H9 (cell line): ENCODE measurements at regions not wholly inside any gene's neighbourhood (a gene's known extent, or its start where the extent isn't known, plus 50 kb on each side); places are given as distances from the start of the nearest gene placed in this dataset.

Source experiments
- DNase-seq: peaks from one replicate; pipeline ENCODE4 v3.0.0-alpha.2; 2017
- H2AFZ ChIP-seq: one replicate; pipeline ENCODE4 v1.6.1; 2013; ENCODE audit warnings: mild to moderate bottlenecking, low read length, control low read depth, moderate library complexity
- H2AK5ac ChIP-seq: 2 replicates; pipeline ENCODE4 v1.6.1; 2013; ENCODE audit warnings: low read length, control low read depth, mixed read lengths; ENCODE audit not compliant: insufficient read length
- H2BK120ac ChIP-seq: one replicate; pipeline ENCODE4 v1.6.1; 2013; ENCODE audit warnings: low read depth, mild to moderate bottlenecking, low read length, control low read depth, inconsistent platforms; ENCODE audit not compliant: poor library complexity, severe bottlenecking
- H2BK12ac ChIP-seq: 2 replicates; pipeline ENCODE4 v1.6.1; 2013; ENCODE audit warnings: low read length, control low read depth, mixed read lengths, low read depth; ENCODE audit not compliant: insufficient read length
- H2BK15ac ChIP-seq: 2 replicates; pipeline ENCODE4 v1.6.1; 2013; ENCODE audit warnings: low read depth, low read length, control low read depth
- H2BK20ac ChIP-seq: one replicate; pipeline ENCODE4 v1.6.1; 2013; ENCODE audit warnings: low read depth, mild to moderate bottlenecking, low read length, control low read depth, inconsistent platforms; ENCODE audit not compliant: poor library complexity, severe bottlenecking
- H2BK5ac ChIP-seq: 2 replicates; pipeline ENCODE4 v1.6.1; 2013; ENCODE audit warnings: low read length, control low read depth, mixed read lengths; ENCODE audit not compliant: insufficient read length
- H3K14ac ChIP-seq: 2 replicates; pipeline ENCODE4 v1.6.1; 2013; ENCODE audit warnings: low read length, control low read depth; ENCODE audit not compliant: insufficient read depth
- H3K18ac ChIP-seq: 2 replicates; pipeline ENCODE4 v1.6.1; 2013; ENCODE audit warnings: low read depth, mild to moderate bottlenecking, mixed read lengths, low read length, control low read depth; ENCODE audit not compliant: insufficient read length
- H3K23ac ChIP-seq: 2 replicates; pipeline ENCODE4 v1.6.1; 2013; ENCODE audit warnings: low read length, control low read depth, mixed read lengths, low read depth; ENCODE audit not compliant: insufficient read length
- H3K23me2 ChIP-seq: 2 replicates; pipeline ENCODE4 v1.6.1; 2013; ENCODE audit warnings: low read depth, mild to moderate bottlenecking, mixed read lengths, low read length, control low read depth; ENCODE audit not compliant: insufficient read length, poor library complexity, severe bottlenecking
- H3K27ac ChIP-seq: 2 replicates; pipeline ENCODE4 v1.5.1; 2013; ENCODE audit warnings: low read length, control low read depth, mixed read lengths, low read depth; ENCODE audit not compliant: insufficient read length
- H3K27me3 ChIP-seq: 2 replicates; pipeline ENCODE4 v1.6.1; 2013; ENCODE audit warnings: low read length, control low read depth, inconsistent platforms; ENCODE audit not compliant: insufficient read depth
- H3K4ac ChIP-seq: 2 replicates; pipeline ENCODE4 v1.6.1; 2013; ENCODE audit warnings: low read depth, mild to moderate bottlenecking, control low read depth, inconsistent platforms, low read length, moderate library complexity
- H3K4me1 ChIP-seq: 2 replicates; pipeline ENCODE4 v1.6.1; 2013; ENCODE audit warnings: low read length, control low read depth, inconsistent platforms; ENCODE audit not compliant: insufficient read depth
- H3K4me2 ChIP-seq: 2 replicates; pipeline ENCODE4 v1.6.1; 2013; ENCODE audit warnings: low read length, control low read depth, mixed read lengths; ENCODE audit not compliant: insufficient read length, insufficient read depth
- H3K56ac ChIP-seq: 2 replicates; pipeline ENCODE4 v1.6.1; 2013; ENCODE audit warnings: low read depth, mild to moderate bottlenecking, mixed read lengths, low read length, control low read depth; ENCODE audit not compliant: insufficient read length
- H3K79me1 ChIP-seq: 2 replicates; pipeline ENCODE4 v1.6.1; 2013; ENCODE audit warnings: low read depth, mild to moderate bottlenecking, moderate library complexity, low read length, control low read depth, inconsistent platforms; ENCODE audit not compliant: insufficient read depth, poor library complexity, severe bottlenecking
- H3K79me2 ChIP-seq: 2 replicates; pipeline ENCODE4 v1.6.1; 2013; ENCODE audit warnings: low read length, control low read depth, inconsistent platforms; ENCODE audit not compliant: insufficient read depth
- H3K9ac ChIP-seq: 2 replicates; pipeline ENCODE4 v1.6.1; 2013; ENCODE audit warnings: low read length, control low read depth, mixed read lengths; ENCODE audit not compliant: insufficient read length; ENCODE audit errors: extremely low read depth
- H3K9me3 ChIP-seq: one replicate; pipeline ENCODE4 v1.6.1; 2013; ENCODE audit warnings: low read depth, low read length, inconsistent platforms; ENCODE audit not compliant: control insufficient read depth
- H3T11ph ChIP-seq: one replicate; pipeline ENCODE4 v1.6.1; 2013; ENCODE audit warnings: mild to moderate bottlenecking, low read length, control low read depth, inconsistent platforms
- H4K20me1 ChIP-seq: one replicate; pipeline ENCODE4 v1.6.1; 2013; ENCODE audit not compliant: control insufficient read depth, insufficient read length, insufficient read depth
- H4K5ac ChIP-seq: 2 replicates; pipeline ENCODE4 v1.6.1; 2013; ENCODE audit warnings: low read depth, mild to moderate bottlenecking, mixed read lengths, low read length, control low read depth; ENCODE audit not compliant: insufficient read length
- H4K8ac ChIP-seq: replicated peaks from 2 replicates; pipeline ENCODE4 v1.6.1; 2013; ENCODE audit warnings: low read length, control low read depth, mixed read lengths, low read depth; ENCODE audit not compliant: insufficient read length
- H4K91ac ChIP-seq: 2 replicates; pipeline ENCODE4 v1.6.1; 2013; ENCODE audit warnings: low read depth, mild to moderate bottlenecking, moderate library complexity, mixed read lengths, low read length, control low read depth; ENCODE audit not compliant: insufficient read length
- H3K27ac Mint-ChIP-seq, 3 experiments: 2 replicates in 2 of 3; 3 replicates in 1 of 3; pipeline ENCODE4 v1.8.0; 2020 to 2021; ENCODE audit warnings: mixed read lengths in 3 of 3, mild to moderate bottlenecking in 1 of 3, moderate library complexity in 1 of 3
- H3K27me3 Mint-ChIP-seq: 2 replicates; pipeline ENCODE4 v1.8.0; 2021; ENCODE audit warnings: low read depth, mild to moderate bottlenecking, moderate library complexity, mixed read lengths
- H3K36me3 Mint-ChIP-seq, 3 experiments: 2 replicates in 2 of 3; 3 replicates in 1 of 3; pipeline ENCODE4 v1.8.0; 2020 to 2021; ENCODE audit warnings: low read depth in 3 of 3, mixed read lengths in 3 of 3; ENCODE audit not compliant: insufficient read depth in 1 of 3
- H3K4me1 Mint-ChIP-seq, 2 experiments: 2 replicates each; pipeline ENCODE4 v1.8.0; 2020; ENCODE audit warnings: mixed read lengths in 2 of 2
- H3K4me3 Mint-ChIP-seq, 2 experiments: 2 replicates in 1 of 2; 3 replicates in 1 of 2; pipeline ENCODE4 v1.8.0; 2020 to 2021; ENCODE audit warnings: mild to moderate bottlenecking in 2 of 2, mixed read lengths in 2 of 2, moderate library complexity in 1 of 2
- H3K9me3 Mint-ChIP-seq, 2 experiments: 2 replicates in 1 of 2; 3 replicates in 1 of 2; pipeline ENCODE4 v1.8.0; 2020; ENCODE audit warnings: mild to moderate bottlenecking in 2 of 2, mixed read lengths in 2 of 2, moderate library complexity in 1 of 2
- CTCF ChIP-seq: fragments of 200-600 bp; sonication (generic); conservative IDR thresholded peaks from 3 replicates; pipeline ENCODE4 v1.8.0; 2021; ENCODE audit warnings: antibody characterized with exemption, mild to moderate bottlenecking
- WGBS: extraction: QIAGEN DNeasy Blood & Tissue Kit; methylation state at CpG from one replicate; pipeline ENCODE4 v1.1.7; 2013; ENCODE audit warnings: missing lambda C conversion rate, low lambda C conversion rate, mixed read lengths; ENCODE audit not compliant: insufficient read length; ENCODE audit errors: extremely low coverage; 5-methylcytosine and 5-hydroxymethylcytosine counted together

- no peak overlapping the region for H2AK5ac ChIP-seq
- H3K27ac Mint-ChIP-seq: no peak overlapping the region
- H3K4me1 ChIP-seq: no peaks in the 10 kb centered on the region
- no peak overlapping the region for H3K18ac ChIP-seq
- WGBS: no CpG with 5 or more reads among the region's 6 CpGs
- no peak overlapping the region for H2BK120ac ChIP-seq
- H2BK15ac ChIP-seq: no peak overlapping the region
- H3K4me1 Mint-ChIP-seq: peaks cover 2 to 5% of the 10 kb centered on the region in 2 experiments; a peak in 1 of 4 replicates
- H3K56ac ChIP-seq: no peak overlapping the region
- H2BK20ac ChIP-seq: no peak overlapping the region
- H4K8ac ChIP-seq: no peak overlapping the region
- H3K79me2 ChIP-seq: no peaks in the 10 kb centered on the region
- no peak overlapping the region for H3K9ac ChIP-seq
- no peaks in the 10 kb centered on the region for H4K20me1 ChIP-seq
- H3K27ac ChIP-seq: no peak overlapping the region
- H2BK5ac ChIP-seq: no peak overlapping the region
- H3T11ph ChIP-seq: no peak overlapping the region
- H3K27me3 Mint-ChIP-seq: peaks cover 5% of the 10 kb centered on the region
- H3K4ac ChIP-seq: no peak overlapping the region
- no peak overlapping the region for H4K91ac ChIP-seq
- H3K9me3 Mint-ChIP-seq: peaks cover 10 to 17% of the 10 kb centered on the region in 2 experiments; a peak in 4 of 5 replicates
- H3K27me3 ChIP-seq: no peaks in the 10 kb centered on the region
- no peaks in the 10 kb centered on the region for H3K79me1 ChIP-seq
- no peak overlapping the region for H3K4me3 Mint-ChIP-seq
- no peak overlapping the region for H3K14ac ChIP-seq
- H3K23ac ChIP-seq: no peak overlapping the region
- no peak overlapping the region for H2BK12ac ChIP-seq
- DNase-seq: no peak
- no peak overlapping the region for H3K4me2 ChIP-seq
- no peak overlapping the region for H2AFZ ChIP-seq
- no peak for TF ChIP-seq CTCF
- H4K5ac ChIP-seq: no peak overlapping the region
- H3K9me3 ChIP-seq: no peaks in the 10 kb centered on the region
- H3K23me2 ChIP-seq: no peaks in the 10 kb centered on the region
- no peaks in the 10 kb centered on the region; a peak in 1 of 7 replicates for H3K36me3 Mint-ChIP-seq
Measured at GRCh38 chr2:9740382-9741073, 102.7 kb upstream of the TAF1B start.
